ENCODE measurements at regions not wholly inside any gene's neighbourhood (a gene's known extent, or its start where the extent isn't known, plus 50 kb on each side); places are given as distances from the start of the nearest gene placed in this dataset.
A peak's percentile ranks its signal among the peaks of the same experiment; 100 is the strongest.

DNA sequence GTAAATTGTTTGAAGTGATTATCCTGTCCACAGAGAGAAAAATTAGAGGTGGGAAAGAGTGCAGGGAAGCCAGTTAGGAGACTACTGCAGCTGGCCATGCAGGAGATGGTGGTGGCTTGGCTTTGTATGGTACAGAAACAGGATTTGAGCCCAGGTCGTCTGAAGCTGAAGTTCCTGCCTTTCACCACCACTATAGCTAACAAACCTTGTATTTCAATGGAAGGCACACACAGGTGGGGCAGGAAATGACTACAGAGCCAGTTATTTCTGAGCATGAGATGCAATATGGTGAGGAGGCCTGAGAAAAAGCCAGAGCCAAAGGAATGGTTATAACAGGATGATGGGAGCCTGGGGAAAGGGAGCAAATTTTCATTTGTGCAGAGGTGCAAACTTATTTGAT is 103.9 kb downstream of the BTG1 start:
- peak; percentile 84 for ATAC-seq
- no peaks in the 10 kb centered on the region for H3K9me3 ChIP-seq (ENCODE audit: control insufficient read depth in 2 of 3, low read length in 3 of 3)
- H3K4me1 ChIP-seq (ENCODE audit: control insufficient read depth in 2 of 2, insufficient read depth in 2 of 2, low read length in 2 of 2), result peaks cover 20 to 60% of the 10 kb centered on the region in 2 donors
- H3K36me3 ChIP-seq (ENCODE audit: control insufficient read depth in 2 of 3, insufficient read depth in 3 of 3, low read length in 3 of 3), result no peaks in the 10 kb centered on the region
- Mint-ChIP-seq H3K9me3 (peaks cover 0 to 14% (median 0%) of the 10 kb centered on the region in 11 donors), H3K27ac (peak overlapping the region; percentile 70 to 99 (median 89)), H3K36me3 (peaks cover 3 to 14% (median 7%) of the 10 kb centered on the region in 5 donors), H3K4me1 (peaks cover 41 to 93% (median 88%) of the 10 kb centered on the region in 7 donors), H3K4me3 (peak overlapping the region; percentile 41 to 78 (median 62)), H3K27me3 (no peaks in the 10 kb centered on the region)
- ChIA-PET CTCF (interaction anchor here (0.6 to 3.6 kb wide), 18 partner anchors 9 to 244 kb away, joined by 3 to 12 read pairs (median 3); partner anchors contain the start of gene BTG1), POLR2A (interaction anchor here (0.6 to 15.9 kb wide), 25 partner anchors 9 to 364 kb away, joined by 3 to 377 read pairs (median 4); partner anchors contain the start of gene BTG1)
- DNase-seq, result peak in 7 of 9 donors; percentile 44 to 71 (median 60)
- no peak overlapping the region for H3K4me3 ChIP-seq (ENCODE audit: low read length)
- peak overlapping the region; percentile 12 for H3K27ac ChIP-seq (ENCODE audit: low read depth, low read length)
- H3K27me3 ChIP-seq (ENCODE audit: control insufficient read depth in 2 of 2, insufficient read depth in 2 of 2, low read length in 2 of 2), result no peaks in the 10 kb centered on the region
- intact Hi-C loops (cut with micrococcal nuclease), result loop anchor here in 1 of 2 donors (1.0 kb wide), 1 partner anchor 15 kb away; no protein-coding TSS in a partner anchor

DNA sequence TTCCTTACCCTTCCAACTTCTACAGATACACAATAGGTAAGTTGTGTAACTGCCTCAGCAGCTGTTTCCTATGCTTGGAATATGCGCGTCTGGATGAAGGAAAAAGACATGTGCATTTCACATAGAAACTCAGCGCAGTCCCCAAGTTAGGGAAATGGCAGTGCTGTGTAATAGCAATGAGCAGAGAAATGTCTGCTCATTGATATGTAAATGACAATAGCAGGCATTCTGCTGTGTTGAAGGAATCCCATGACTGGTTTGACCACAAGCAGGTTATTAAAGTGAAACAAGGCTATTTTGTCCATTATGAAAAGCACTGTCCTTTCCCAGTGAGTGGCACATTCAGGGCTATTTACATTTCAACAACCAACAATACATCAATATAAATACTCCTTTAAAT is 106.6 kb downstream of the BTG1 start:
- Histone ChIP-seq H3K36me3 (ENCODE audit: control insufficient read depth in 2 of 3, insufficient read depth in 3 of 3, low read length in 3 of 3) (no peaks in the 10 kb centered on the region), H3K27me3 (ENCODE audit: control insufficient read depth in 2 of 2, insufficient read depth in 2 of 2, low read length in 2 of 2) (no peaks in the 10 kb centered on the region), H3K4me1 (ENCODE audit: control insufficient read depth in 2 of 2, insufficient read depth in 2 of 2, low read length in 2 of 2) (peaks cover 43 to 74% of the 10 kb centered on the region in 2 donors), H3K9me3 (ENCODE audit: control insufficient read depth in 2 of 3, low read length in 3 of 3) (no peaks in the 10 kb centered on the region), H3K27ac (ENCODE audit: low read depth, low read length) (no peak overlapping the region), H3K4me3 (ENCODE audit: low read length) (no peak overlapping the region)
- H3K4me1 Mint-ChIP-seq, result peaks cover 48 to 97% (median 93%) of the 10 kb centered on the region in 7 donors
- H3K4me3 Mint-ChIP-seq, result peak overlapping the region in 3 of 10 donors; percentile 85 to 88 (median 88)
- DNase-seq (no peak), ATAC-seq (no peak)
- POLR2A ChIA-PET, result interaction anchor here (1.0 to 15.9 kb wide), 6 partner anchors 7 to 162 kb away, joined by 3 to 377 read pairs (median 110); partner anchors contain the start of gene BTG1
- CTCF ChIA-PET, result interaction anchor here (0.9 kb wide), 1 partner anchor 95 kb away, joined by 3 read pairs; no protein-coding TSS in a partner anchor
- peaks cover 4 to 15% (median 6%) of the 10 kb centered on the region in 5 donors for H3K36me3 Mint-ChIP-seq
- peak overlapping the region in 8 of 9 donors; percentile 14 to 100 (median 98) for H3K27ac Mint-ChIP-seq
- peaks cover 0 to 14% (median 0%) of the 10 kb centered on the region in 11 donors for H3K9me3 Mint-ChIP-seq
- intact Hi-C loops (cut with micrococcal nuclease), result loop anchor here in 1 of 2 donors (1.0 to 10.0 kb wide), 2 partner anchors 8 to 1406 kb away; partner anchors contain the start of gene UBE2N
- no peaks in the 10 kb centered on the region for H3K27me3 Mint-ChIP-seq

DNA sequence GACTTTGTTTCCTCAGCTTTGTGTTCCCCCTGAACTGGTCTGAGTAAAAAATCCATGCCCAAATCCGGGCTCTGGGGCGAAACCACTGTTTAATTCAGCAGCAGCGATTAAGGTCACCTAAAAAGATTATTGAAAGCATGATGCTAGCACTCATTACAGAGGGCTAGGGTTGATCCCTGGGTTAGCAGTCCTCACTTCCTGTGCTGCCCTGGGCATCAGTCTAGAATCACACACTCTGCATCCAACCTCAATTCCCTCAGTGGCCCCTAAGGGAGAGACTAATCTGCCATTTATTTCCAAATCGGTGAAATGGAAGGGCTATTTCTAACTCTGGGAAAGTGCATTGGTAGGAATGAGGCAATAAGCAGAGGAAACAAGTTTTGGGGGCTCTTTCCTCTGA is 107.2 kb downstream of the BTG1 start:
- Mint-ChIP-seq H3K9me3 (peaks cover 0 to 14% (median 0%) of the 10 kb centered on the region in 11 donors), H3K27ac (peak overlapping the region in 8 of 9 donors; percentile 87 to 100 (median 98)), H3K4me1 (peaks cover 48 to 100% (median 96%) of the 10 kb centered on the region in 7 donors), H3K4me3 (peak overlapping the region in 5 of 10 donors; percentile 49 to 88 (median 85)), H3K36me3 (peaks cover 5 to 15% (median 7%) of the 10 kb centered on the region in 5 donors), H3K27me3 (no peaks in the 10 kb centered on the region)
- Histone ChIP-seq H3K4me1 (ENCODE audit: control insufficient read depth in 2 of 2, insufficient read depth in 2 of 2, low read length in 2 of 2) (peaks cover 47 to 77% of the 10 kb centered on the region in 2 donors), H3K27me3 (ENCODE audit: control insufficient read depth in 2 of 2, insufficient read depth in 2 of 2, low read length in 2 of 2) (no peaks in the 10 kb centered on the region), H3K9me3 (ENCODE audit: control insufficient read depth in 2 of 3, low read length in 3 of 3) (no peaks in the 10 kb centered on the region), H3K27ac (ENCODE audit: low read depth, low read length) (no peak overlapping the region), H3K4me3 (ENCODE audit: low read length) (no peak overlapping the region), H3K36me3 (ENCODE audit: control insufficient read depth in 2 of 3, insufficient read depth in 3 of 3, low read length in 3 of 3) (no peaks in the 10 kb centered on the region)
- ChIA-PET CTCF (no interaction called here), POLR2A (interaction anchor here (0.9 to 15.9 kb wide), 6 partner anchors 6 to 106 kb away, joined by 3 to 377 read pairs (median 110); partner anchors contain the start of gene BTG1)
- intact Hi-C loops (cut with micrococcal nuclease), result loop anchor here in 1 of 2 donors (10.0 kb wide), 1 partner anchor 1406 kb away; the partner anchor contains the start of gene UBE2N
- no peak for ATAC-seq
- DNase-seq, result no peak

DNA sequence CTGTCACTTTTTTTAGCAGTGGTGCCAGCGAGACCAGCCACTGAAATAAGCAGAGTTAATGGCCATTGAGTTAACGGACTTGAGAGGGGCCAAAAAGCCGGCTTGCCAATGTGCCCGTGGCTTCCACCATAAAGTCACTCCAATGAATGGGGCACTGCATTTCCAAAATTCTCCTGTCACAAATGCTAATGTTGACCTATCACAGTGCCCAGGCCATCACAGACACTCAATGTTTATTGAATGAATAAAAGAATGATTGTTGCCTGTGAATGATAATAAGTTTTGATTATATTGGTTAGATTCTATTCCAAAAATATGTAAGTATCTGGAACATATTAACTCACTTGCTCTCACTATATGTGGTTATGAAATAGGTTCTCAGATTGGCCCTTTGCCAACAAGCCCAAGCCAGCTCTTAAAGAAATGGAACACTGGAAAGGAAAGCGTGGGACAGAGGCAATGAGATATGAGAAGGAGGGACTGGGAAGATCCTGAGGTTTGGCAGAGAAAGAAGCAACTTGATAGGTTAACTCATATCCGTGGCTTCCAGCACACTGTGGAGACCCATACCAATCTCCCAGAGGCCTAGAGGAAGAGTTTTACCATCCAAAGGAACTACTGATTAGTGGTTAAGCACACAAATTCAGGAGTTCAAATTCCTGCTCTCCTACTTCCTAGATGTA is 108.7 kb downstream of the BTG1 start:
- peaks cover 57 to 84% of the 10 kb centered on the region in 2 donors for H3K4me1 ChIP-seq (ENCODE audit: control insufficient read depth in 2 of 2, insufficient read depth in 2 of 2, low read length in 2 of 2)

DNA sequence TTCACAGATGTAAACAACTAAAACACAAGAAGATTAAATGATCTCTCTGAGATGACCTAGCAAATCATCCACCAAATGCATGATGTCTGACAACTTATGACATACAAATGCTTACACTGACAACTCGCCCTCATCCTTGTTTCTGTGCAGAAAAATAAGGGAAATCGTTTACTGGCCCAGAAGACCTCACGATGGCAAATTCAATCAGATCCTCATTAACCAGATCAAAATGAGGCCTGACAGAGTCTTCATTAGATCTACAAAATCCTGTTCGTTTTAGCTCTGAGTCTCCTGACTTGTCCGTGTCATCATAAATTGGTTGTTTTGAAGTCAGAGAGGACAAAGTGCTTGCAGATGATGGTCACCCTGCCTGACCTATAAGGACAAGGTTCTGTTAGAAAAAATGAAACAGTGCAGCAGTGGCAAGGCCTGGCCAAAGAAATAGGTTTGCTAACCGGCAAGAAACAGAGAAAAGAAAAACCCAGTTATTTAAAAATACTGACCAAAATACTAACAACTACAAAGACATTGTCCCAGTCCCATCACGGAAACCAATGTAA is 109.5 kb downstream of the BTG1 start:
- Mint-ChIP-seq H3K4me3 (peak overlapping the region; percentile 84 to 99 (median 91)), H3K4me1 (peaks cover 51 to 100% (median 96%) of the 10 kb centered on the region in 7 donors), H3K27me3 (no peaks in the 10 kb centered on the region), H3K36me3 (peaks cover 0 to 15% (median 7%) of the 10 kb centered on the region in 5 donors), H3K9me3 (peaks cover 0 to 6% (median 0%) of the 10 kb centered on the region in 11 donors), H3K27ac (peak overlapping the region; percentile 95 to 100 (median 99))
- DNase-seq (no peak), ATAC-seq (no peak)
- H3K27ac ChIP-seq (ENCODE audit: low read depth, low read length), result peak overlapping the region; percentile 76
- no peaks in the 10 kb centered on the region for H3K9me3 ChIP-seq (ENCODE audit: control insufficient read depth in 2 of 3, low read length in 3 of 3)
- peaks cover 59 to 85% of the 10 kb centered on the region in 2 donors for H3K4me1 ChIP-seq (ENCODE audit: control insufficient read depth in 2 of 2, insufficient read depth in 2 of 2, low read length in 2 of 2)
- H3K36me3 ChIP-seq (ENCODE audit: control insufficient read depth in 2 of 3, insufficient read depth in 3 of 3, low read length in 3 of 3), result no peaks in the 10 kb centered on the region
- H3K4me3 ChIP-seq (ENCODE audit: low read length), result peak overlapping the region; percentile 52
- no peaks in the 10 kb centered on the region for H3K27me3 ChIP-seq (ENCODE audit: control insufficient read depth in 2 of 2, insufficient read depth in 2 of 2, low read length in 2 of 2)
- ChIA-PET CTCF (interaction anchor here (0.5 to 0.7 kb wide), 2 partner anchors 53 to 363 kb away, joined by 3 read pairs; no protein-coding TSS in a partner anchor), POLR2A (interaction anchor here (0.6 to 15.9 kb wide), 10 partner anchors 11 to 459 kb away, joined by 3 to 377 read pairs (median 4); partner anchors contain the start of gene BTG1)
- intact Hi-C loops (cut with micrococcal nuclease), result loop anchor here in 1 of 2 donors (10.0 kb wide), 1 partner anchor 1409 kb away; the partner anchor contains the start of gene UBE2N

More for the DNA sequence above, 108.7 kb downstream of the BTG1 start:
- peaks cover 0 to 14% (median 7%) of the 10 kb centered on the region in 5 donors for H3K36me3 Mint-ChIP-seq
- H3K27me3 Mint-ChIP-seq, result no peaks in the 10 kb centered on the region
- ATAC-seq (no peak), DNase-seq (no peak)
- H3K9me3 ChIP-seq (ENCODE audit: control insufficient read depth in 2 of 3, low read length in 3 of 3), result no peaks in the 10 kb centered on the region
- H3K36me3 ChIP-seq (ENCODE audit: control insufficient read depth in 2 of 3, insufficient read depth in 3 of 3, low read length in 3 of 3), result no peaks in the 10 kb centered on the region
- no peaks in the 10 kb centered on the region for H3K27me3 ChIP-seq (ENCODE audit: control insufficient read depth in 2 of 2, insufficient read depth in 2 of 2, low read length in 2 of 2)
- H3K27ac Mint-ChIP-seq, result peak overlapping the region in 8 of 9 donors; percentile 95 to 100 (median 98)
- H3K27ac ChIP-seq (ENCODE audit: low read depth, low read length), result peak overlapping the region; percentile 76
- intact Hi-C loops (cut with micrococcal nuclease), result loop anchor here in 1 of 2 donors (10.0 kb wide), 1 partner anchor 1408 kb away; the partner anchor contains the start of gene UBE2N
- peaks cover 49 to 100% (median 96%) of the 10 kb centered on the region in 7 donors for H3K4me1 Mint-ChIP-seq
- H3K9me3 Mint-ChIP-seq, result peaks cover 0 to 5% (median 0%) of the 10 kb centered on the region in 11 donors
- no peak overlapping the region for H3K4me3 ChIP-seq (ENCODE audit: low read length)
- H3K4me3 Mint-ChIP-seq, result peak overlapping the region in 7 of 10 donors; percentile 2 to 88 (median 71)
- ChIA-PET CTCF (interaction anchor here (0.5 kb wide), 1 partner anchor 363 kb away, joined by 3 read pairs; no protein-coding TSS in a partner anchor), POLR2A (interaction anchor here (0.6 to 15.9 kb wide), 6 partner anchors 16 to 459 kb away, joined by 3 to 377 read pairs (median 70); partner anchors contain the start of gene BTG1)
